ENCODE measurements at regions not wholly inside any gene's neighbourhood (a gene's known extent, or its start where the extent isn't known, plus 50 kb on each side); places are given as distances from the start of the nearest gene placed in this dataset.

DNA sequence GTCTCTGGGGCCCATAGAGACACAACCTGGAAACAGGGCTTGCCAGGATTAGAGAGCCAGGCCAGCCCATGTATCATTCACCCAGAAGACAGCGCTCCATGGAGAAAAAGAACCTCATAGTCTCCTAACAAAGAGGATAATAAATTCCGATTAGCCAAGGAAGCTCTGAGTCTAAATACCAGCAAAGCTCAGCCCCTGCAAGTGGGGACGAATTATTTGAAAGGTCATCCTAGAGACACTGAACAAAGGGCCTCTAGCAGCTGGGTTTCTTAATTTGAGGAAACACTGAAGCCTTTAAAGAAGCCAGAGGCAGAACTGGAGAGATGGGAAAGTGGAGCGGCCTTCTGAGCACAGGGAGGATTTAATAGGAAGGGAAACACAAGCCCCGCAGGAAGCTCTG is 287.1 kb upstream of the ZNF462 start:
- no peak for TF ChIP-seq CTCF (conservative IDR thresholded peaks at IDR 0.05; ENCODE audit: low read length)
- TF ChIP-seq EZH2phosphoT487 (IDR thresholded peaks at IDR 0.05; ENCODE audit: borderline replicate concordance, low read depth, low read length), result no peak
